GM19035 (cell line): ENCODE measurements at regions not wholly inside any gene's neighbourhood (a gene's known extent, or its start where the extent isn't known, plus 50 kb on each side); places are given as distances from the start of the nearest gene placed in this dataset.

Source experiments
- ATAC-seq: cut with Tn5 transposase; IDR thresholded peaks from one replicate; pipeline ENCODE4 v1.9.1; 2021; ENCODE audit not compliant: unreplicated experiment

DNA sequence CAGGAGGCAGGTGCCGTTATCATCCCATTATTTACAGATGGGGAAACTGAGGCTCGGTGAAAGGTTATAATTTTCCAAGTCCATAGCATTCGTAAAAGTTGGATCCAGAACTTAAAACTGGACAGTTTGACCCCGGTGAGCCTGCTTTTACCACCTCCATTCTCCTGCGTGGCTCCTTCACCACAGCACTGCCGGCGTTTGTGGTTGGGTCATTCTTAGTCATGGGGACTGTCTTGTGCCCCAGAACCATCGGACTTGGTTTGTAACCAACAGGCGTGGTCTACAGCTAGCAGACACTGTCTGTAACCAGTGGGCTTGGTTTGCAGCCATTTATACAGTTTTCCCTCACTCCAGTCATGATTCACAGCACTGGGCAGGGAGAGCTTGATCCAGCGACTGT, 511.3 kb downstream of the NPHP4 start:
- ATAC-seq, result no peak

DNA sequence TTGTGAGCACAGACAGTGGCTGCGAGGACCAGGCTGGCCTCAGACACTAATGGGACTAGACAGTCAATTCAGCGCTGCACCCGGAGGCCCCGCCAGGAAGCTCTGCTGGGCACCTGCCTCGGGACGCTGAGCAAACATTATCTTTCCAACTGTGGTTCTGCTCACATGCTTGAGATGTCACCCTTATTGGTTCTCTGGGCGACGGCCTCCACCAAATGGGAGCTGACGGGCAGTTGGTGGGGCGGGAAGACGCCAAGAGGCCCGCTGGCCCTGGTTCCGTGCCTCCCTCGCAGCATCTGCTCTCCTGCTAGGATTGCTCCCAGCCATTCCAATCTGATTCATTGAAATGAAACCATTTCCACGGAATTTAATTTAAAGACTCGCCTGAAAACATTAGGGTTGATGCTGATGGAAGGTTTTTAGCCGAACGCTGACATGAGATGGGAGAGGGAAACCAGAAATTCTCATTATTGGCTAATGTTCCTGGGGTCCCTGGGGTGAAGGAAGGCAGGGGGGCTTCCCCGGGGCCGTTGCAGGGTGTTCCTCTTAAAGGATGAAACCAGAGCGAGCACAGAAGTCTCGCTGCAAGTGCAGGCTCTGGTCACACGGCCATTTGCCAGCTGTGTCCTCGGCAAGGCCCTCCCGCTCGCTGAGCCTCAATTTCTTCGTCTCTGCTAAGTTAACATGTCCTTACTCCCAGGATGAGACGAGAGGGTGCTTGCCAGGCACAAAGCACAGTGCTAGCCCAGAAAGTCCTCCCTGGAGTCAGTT, 512.2 kb downstream of the NPHP4 start:
- no peak for ATAC-seq

DNA sequence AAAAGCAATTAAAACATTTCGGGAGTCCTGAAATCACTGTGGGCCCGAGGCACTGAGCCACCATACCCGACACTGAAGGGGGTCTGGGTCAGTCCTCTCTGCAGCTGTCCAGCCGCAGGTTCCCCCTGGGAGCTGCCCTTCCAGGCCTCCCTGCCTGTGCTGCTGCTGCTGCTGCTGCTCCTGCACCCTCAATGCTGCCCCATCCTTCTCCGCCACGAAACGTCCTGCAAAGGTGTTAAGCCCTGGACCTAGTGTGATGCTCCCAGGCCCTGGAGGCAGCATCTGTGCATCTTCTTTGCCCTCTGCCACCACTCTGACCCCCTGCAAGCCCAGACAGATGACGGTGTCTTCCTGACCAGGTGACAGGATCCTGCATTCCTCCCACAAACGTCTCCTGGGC, 513.3 kb downstream of the NPHP4 start:
- ATAC-seq, result no peak

DNA sequence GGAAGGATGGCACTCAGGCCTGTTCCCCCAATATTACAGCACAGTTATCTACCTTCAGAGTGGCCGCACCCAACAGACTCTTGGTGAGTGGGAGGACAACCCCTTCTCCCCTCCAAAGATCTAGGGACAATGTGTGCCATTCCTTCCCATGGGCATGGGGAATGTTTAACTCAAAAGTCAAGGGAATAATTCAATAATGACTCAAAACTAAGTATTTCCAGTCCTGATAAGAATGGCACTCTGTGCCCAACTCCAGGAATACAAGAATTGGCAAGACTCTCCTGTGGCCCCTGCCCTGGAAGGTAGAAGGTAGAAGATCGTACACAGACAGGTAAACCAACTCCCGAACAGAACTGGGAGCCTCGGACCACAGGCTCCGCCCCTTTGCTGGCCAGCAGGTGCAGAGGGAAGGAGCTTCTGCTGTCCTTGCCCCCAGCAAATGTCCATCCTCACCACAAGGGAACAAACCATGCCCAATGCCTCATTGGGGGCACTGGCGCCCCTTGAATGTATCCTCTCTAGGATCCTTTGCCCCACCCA, 514.0 kb downstream of the NPHP4 start:
- ATAC-seq, result no peak

DNA sequence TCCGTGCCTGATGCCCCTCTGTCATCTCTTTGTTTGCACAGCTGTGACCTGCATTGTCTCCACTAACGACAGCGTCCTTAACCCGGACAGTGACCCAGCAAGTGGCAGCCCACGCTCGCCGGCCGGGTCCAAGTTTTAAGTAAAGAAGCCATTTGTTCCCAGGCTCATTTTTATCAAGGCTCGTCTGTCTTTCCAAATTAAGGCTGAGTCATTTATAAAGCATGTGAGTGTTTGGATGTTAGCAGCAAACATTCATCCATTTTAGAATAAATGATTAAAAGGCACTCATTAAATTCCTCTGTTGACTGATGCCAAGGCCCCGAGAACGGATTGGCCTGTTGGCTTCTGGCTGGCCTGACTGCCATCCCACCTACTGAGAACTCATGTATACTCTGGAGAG, 514.5 kb downstream of the NPHP4 start:
- no peak for ATAC-seq

DNA sequence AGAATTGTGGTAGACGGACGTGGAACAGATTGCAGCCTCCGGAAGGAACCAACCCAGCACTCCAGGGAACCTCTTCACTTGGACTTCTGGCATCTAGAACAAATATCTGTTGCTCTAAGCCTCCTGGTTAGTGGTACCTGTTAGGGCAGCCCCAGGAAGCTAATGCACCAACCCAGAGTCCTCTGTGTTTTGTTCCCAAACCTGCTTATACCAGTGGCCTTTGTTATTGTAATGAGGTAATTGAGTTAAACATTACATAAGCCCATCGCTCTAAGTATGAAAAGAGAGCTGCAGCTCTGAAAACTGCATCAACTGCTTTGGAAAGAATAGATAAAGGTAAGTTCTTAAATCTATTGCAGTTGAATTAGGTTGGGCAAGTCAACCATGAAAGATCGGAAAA, 516.7 kb downstream of the NPHP4 start:
- no peak for ATAC-seq

DNA sequence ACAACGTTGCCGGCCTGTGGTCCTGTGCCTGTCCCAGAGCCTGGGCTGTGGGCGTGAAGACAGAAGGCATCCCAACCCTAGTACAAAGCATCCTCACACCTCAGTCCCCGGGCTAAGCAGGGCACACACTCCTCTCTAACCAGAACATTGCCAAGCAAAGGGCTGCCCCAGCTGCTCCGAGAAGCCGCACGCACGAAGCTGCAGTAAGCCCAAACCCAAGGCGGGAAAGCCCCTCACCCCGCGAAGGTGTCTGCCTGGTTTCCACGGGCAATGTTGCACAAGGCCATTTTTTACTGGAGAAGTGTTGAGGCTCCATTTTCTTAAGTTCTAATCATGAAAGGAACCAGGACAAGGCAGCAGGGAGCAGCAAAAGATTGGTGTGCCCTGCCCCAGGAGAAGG, 519.0 kb downstream of the NPHP4 start:
- ATAC-seq, result no peak

DNA sequence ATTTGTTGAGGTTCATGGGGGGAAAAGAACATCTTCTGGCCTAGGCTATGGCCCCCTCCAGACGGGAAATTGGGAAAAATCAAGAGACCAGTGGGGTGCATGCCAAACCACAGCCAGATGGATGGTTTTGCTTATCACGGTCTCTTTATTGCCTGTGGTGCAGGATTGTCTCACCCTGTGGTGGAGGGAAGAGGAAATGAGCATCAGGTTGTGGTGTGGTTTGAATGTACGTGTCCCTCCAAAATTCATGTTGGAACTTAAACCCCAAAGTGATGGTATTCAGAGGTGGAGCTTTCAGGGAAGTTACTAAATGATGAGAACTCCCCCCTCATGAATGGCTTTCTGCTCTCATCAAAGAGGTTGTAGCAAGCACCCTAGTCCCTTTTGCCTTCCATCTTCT, 525.7 kb downstream of the NPHP4 start:
- ATAC-seq, result no peak

DNA sequence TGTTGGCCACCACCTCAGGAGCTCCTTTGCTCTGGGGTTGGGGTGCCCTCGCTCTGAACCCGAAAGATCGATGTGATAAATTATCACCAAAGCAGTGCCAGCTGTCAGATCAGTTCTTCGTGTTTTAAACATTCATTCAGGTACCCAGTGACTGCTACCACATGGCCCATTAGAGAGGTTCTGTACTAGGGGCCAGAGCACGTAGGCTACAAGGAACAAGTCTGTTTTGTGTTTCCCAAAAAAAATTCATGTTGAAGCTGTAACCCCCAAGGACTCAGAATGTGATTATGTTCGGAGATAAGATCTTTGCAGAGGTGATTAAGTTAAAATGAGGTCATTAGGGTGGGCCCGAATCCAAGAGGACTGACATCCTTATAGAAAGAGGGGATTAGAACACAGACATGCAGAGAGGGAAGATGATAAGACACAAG, 526.9 kb downstream of the NPHP4 start:
- no peak for ATAC-seq

DNA sequence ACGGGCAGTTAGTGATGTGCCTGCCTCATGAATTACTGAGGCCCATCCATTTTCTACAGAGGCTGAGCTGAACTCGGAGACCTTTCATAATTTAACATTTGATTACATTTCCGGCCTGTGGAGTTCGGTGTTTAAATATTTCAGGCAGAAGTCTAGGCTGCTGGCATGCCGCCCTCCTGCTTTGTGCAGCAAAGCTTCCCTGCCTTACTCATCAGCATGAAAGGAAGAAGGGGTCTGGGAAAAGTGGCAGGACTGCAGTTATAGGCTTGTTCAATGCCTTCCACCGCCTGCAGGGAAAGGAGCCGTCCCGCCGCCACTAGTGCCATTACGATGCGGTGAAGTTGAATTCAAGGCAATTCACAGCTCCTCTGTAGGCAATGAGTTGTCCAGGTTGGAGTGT, 527.9 kb downstream of the NPHP4 start:
- no peak for ATAC-seq

DNA sequence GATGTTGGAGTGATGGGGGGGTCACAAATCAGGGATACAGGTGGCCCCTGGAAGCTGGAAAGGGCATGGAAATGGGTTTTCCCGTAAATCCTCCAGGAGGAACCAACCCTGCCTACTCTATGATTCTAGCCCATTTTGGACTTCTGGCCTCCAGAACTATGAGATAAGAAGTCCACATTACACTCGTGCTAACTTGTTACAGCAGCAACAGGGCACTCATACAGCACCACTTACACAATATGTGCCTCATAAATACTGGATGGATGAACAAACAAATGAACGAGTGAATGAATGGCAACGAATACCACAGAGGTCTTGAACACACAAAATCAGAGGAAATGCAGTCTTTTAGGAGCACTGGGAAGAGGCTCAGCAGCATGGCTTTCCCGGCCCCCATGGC, 531.3 kb downstream of the NPHP4 start:
- no peak for ATAC-seq

DNA sequence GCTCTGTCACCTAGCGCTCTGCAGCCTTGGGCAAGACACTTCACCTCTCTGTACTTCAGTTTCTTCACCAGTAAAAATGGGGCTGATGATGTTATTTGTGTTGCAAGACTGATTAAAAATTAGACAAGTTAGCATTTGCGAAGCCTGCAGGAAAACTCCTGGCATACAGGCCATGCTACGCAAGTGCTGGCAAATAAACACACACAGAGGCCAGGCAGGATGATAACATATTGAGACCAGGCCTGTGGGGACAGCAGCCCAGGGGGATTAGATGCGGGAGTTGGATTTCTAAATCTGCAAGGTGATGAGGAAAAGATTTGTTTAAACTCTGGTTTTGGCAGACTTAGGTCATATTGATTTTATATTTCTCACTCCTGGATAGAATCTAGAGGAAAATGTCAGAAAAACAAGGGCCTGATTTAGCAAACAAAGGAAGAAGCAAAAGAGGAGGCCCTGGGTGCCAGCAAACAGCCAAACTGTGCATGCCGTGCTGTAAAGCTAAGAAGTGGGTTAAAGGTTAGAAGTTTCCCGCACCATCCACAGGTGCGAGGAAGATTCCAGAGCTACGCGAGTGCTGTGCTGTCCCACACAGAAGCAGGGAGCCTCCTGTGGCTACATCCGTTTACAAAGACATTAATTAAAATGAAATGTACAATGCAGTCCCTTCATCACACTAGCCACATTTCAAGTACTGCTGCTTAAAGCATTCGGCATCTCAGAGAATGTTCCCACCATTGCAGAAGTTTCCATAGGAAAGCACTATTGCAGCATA, 532.2 kb downstream of the NPHP4 start:
- no peak for ATAC-seq

DNA sequence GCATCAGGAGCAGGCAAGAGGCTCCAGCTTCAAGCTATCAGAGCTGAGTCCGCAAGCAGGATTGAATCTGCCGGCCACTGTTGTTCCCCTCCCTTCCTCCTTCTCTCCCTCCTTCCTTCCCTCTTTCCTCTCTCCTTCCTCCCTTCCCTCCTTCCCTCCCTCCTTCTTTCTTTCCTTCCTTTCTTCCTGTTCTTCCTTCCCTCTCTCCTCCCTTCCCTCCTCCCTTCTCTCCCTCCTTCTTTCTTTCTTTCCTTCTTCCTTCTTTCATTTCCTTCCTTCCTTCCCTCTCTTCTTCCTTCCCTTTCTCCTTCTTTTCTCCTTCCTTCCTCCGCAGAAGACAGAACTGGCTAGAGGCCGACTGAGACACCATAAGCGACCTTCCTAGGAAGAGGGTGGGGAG, 534.0 kb downstream of the NPHP4 start:
- no peak for ATAC-seq

DNA sequence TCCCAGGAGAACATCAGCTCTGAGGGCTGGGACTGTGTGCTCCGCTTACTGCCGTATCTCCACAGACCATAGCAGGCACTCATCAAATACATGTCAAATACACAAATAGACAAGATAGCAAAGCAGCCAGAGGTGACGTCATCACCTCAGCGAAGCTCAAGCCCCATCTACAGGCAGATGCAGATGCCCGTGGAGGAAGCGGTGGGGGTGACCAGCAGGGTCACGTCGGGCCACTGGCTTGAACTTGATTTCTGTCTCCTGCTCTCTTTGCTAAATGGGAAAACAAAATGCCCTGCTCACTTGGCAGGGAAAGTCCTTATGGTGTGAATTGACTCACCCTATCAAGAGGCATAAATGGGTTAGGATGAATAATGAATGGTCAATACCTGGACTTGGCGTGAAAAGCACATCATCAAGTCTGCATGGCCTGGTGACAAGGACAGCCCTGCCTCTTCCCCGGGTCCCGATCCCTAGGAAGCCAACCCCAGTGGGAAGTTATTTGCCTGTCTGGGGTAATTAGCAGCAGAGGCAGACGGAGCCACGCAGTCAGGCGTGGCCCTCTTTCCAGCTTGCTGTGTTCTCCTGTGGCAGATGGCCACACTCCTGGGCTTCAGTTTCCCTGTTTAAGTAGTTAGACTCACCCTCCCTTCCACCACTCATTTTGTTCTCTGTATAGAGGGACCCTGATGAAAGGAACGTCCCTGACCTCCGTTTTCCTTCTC, 536.0 kb downstream of the NPHP4 start:
- no peak for ATAC-seq

DNA sequence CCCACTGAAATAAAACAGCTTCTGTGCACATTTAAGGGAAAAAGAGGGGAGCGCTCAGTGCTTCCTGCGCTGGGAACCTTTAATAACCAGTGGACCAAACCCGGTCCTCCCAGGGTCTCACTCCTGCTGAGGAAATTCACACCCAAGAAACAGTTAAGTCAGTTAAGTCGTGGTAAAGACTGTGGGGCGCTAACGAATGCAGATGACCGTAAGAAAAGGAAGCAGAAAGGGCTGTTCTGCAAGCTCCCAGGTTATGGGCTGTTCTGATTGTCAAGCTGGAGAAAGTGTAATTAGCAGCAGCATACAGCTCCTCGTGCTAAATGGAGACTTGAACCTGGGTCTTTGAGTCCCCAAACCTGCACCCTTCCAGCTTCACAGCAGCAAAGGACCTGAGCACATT, 536.6 kb downstream of the NPHP4 start:
- ATAC-seq, result no peak

DNA sequence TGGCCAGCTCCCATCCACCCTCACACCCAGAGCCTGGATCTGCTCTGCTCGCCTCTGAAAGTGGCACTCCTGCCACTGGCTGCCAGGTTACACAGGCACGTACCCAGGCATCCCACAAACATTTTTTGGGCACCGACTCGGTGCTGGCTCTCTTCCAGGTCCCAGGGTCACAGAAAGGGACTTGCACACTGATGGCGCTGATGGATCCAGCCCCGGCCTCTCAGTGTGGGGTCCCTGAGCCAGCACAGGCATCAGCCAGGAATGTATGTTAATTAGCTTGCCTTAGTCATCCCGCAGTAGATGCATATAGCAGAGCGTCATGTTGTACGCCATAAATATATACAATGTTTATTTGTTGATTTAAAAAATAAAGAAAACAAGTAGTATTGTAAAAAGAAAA, 537.2 kb downstream of the NPHP4 start:
- no peak for ATAC-seq

DNA sequence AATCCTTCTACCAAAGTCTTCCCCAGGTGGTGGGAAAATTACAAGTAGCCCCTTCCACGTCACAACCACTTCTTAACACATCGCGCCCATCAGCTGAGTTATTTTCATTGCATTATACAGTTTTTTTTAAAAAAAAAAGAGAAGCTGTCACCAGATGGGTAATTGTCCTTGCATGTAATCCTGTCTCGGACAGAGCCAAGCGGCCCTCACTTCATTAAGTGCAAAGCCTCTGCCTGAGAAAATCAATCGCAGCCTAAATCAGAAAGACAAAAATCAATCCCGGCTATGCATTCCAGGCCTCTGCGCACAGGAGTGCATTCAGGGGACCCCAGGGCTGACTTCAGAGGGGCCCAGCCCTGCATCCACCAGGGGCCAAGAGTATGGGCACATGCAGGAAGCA, 538.9 kb downstream of the NPHP4 start:
- ATAC-seq, result no peak

DNA sequence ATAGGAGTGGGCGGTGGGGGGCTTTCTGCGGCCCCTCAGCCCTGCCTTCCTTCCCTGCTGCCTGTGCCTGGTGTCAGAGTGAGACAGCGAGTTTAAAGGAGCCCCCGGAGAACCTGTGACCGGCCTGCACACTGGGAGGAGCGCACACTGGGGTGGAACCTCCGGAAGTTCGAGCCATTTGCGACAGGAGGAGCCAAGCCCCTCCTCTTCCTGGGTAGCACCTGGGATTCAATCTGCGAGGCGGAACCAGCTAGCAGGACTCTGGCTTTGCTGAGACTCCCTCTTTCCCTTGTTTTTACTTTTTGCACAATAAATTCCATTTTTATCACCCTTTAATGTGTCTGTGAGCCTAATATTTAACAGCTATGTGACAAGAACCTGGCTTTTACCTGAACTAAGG, 540.6 kb downstream of the NPHP4 start:
- ATAC-seq, result no peak

DNA sequence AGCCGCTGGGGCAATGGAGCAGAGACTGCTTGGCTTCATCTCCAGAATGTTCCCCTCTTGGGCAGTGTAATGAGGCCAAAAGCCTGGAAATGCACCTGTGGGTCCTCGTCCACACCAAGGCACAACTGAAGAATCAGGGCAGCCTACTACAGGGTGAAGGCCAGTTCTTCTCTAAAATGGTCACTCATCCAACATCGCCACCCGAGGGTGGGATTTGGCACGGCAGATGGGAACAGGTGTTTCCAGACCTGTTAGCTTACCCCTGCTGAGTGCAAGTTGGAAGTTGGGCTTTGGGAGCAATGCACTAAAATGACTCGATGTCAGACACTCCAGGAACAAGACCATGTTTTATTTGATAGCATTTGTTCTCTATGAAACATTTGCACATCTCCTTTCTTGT, 543.7 kb downstream of the NPHP4 start:
- no peak for ATAC-seq

DNA sequence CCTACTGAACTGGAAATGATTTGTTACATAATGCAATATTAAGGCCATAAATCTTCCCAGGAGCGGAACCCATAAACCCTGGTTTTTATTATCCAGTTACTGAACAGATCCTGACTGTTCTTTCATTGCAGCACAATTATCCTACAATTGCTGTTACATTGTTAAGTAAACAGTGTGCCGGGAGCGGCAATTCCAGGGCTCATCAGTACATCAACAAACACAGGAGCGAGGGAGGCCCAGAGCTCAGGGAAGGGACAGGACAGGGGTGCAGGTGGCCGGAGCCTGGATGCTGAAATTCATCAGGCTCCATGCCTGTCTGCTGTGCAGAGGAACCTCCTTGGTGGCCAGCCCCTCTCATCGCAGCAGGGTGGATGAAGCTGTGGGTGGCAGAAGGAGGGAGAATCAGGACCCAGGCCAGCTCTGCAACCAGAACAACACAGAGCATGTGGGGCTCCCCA, 544.7 kb downstream of the NPHP4 start:
- no peak for ATAC-seq

DNA sequence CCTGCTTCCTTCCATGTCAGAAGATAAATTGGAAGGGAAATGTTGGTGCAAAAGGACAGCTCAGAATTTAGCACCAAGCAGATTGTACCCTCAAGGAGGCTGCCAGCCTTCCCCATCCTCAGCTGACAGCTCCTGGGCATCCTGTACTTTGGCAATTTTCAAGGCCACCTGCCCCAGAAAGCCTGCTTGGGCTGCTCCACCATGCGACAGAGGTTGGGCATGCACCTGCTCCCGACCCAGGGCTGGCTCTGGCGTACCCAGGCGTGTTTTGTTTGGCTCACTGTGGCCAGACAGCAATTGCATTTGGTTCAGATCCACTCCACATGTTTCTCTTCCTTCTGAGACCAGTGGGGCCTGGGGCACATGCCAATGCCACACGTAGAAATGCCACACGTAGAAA, 547.8 kb downstream of the NPHP4 start:
- ATAC-seq, result no peak

DNA sequence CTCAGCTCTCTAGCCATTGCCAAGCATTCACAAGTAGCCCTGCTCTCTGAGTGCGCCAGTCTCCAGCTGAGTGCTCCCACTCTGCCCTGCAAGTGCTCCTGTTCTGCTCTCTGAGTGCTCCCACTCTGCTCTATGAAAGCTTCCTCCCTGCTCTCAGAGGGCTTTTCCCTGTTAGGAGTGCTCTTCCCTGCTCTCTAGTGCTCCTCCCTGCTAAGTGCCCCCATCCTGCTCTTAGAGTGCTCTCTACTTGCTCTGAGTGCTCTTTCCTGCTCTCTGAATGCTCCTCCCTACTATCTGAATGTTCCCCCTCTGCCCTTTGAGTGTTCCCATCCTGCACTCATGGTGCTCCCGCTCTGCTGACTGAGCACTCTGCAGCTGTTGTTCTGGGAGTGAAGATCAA, 555.4 kb downstream of the NPHP4 start:
- no peak for ATAC-seq
